Activated CD4-positive, alpha-beta memory T cell treated with anti-CD3 and anti-CD28 coated beads for 36 hours (primary cell): ENCODE measurements at regions not wholly inside any gene's neighbourhood (a gene's known extent, or its start where the extent isn't known, plus 50 kb on each side); places are given as distances from the start of the nearest gene placed in this dataset.
"Not testable (repeated sequence)": the region's sequence is repeated elsewhere in the genome, so short reads cannot be mapped to it uniquely, and the experiment has no call there.

Experiments
- CTCF ChIA-PET: fragments of 350-600 bp; sonication (Branson Sonifier 250); formaldehyde crosslinking; loops from one replicate; lab custom pipeline; 2021; ENCODE audit warnings: antibody characterized with exemption, inconsistent platforms; lab: Charles Lee
- POLR2A ChIA-PET: fragments of 350-600 bp; sonication (Branson Sonifier 250); formaldehyde crosslinking; loops from one replicate; lab custom pipeline; 2021; ENCODE audit warnings: antibody characterized with exemption; lab: Charles Lee
- DNase-seq: peaks from one replicate; pipeline ENCODE4 v3.0.0-alpha.2; 2020
- H3K27ac Mint-ChIP-seq: one replicate; pipeline ENCODE4 v1.8.0; 2021; ENCODE audit warnings: mixed read lengths
- H3K27me3 Mint-ChIP-seq: one replicate; pipeline ENCODE4 v1.8.0; 2021; ENCODE audit warnings: mixed read lengths
- H3K36me3 Mint-ChIP-seq: one replicate; pipeline ENCODE4 v1.8.0; 2021; ENCODE audit warnings: mixed read lengths
- H3K4me1 Mint-ChIP-seq: one replicate; pipeline ENCODE4 v1.8.0; 2021; ENCODE audit warnings: low read depth, mixed read lengths
- H3K4me3 Mint-ChIP-seq: one replicate; pipeline ENCODE4 v1.8.0; 2021; ENCODE audit warnings: mild to moderate bottlenecking, mixed read lengths
- H3K9me3 Mint-ChIP-seq: one replicate; pipeline ENCODE4 v1.8.0; 2021; ENCODE audit warnings: mixed read lengths
- intact Hi-C: fragments of 100-400 bp; cut with micrococcal nuclease; formaldehyde crosslinking; loops from one replicate; pipeline ENCODE4 v1.15.1; 2023

DNA sequence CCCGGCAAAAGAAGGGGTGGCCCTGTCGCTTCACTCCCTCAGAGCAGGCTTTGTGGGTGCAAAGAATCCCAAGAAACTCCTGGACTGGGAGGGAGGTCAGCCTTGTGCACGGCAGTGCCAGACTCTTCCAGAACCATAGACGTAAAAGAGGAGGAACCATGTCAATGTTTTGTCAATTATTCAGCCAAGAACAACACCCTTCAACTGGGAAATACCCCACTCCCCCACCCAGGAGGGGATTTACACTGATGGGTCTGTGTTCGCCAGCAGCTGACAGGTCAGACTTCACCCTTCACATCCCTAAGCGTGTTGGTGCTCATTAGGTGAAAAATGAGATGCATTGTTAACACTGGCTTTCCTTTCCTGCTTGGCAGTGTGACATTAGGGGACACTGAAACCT lies 116.8 kb upstream of the BMPER start:
- Mint-ChIP-seq H3K36me3 (no peaks in the 10 kb centered on the region), H3K27me3 (no peaks in the 10 kb centered on the region), H3K4me1 (no peaks in the 10 kb centered on the region), H3K9me3 (no peaks in the 10 kb centered on the region), H3K27ac (no peak overlapping the region), H3K4me3 (no peak overlapping the region)
- ChIA-PET CTCF (no interaction called here), POLR2A (no interaction called here)
- no peak for DNase-seq
- intact Hi-C loops = no loop called here

DNA sequence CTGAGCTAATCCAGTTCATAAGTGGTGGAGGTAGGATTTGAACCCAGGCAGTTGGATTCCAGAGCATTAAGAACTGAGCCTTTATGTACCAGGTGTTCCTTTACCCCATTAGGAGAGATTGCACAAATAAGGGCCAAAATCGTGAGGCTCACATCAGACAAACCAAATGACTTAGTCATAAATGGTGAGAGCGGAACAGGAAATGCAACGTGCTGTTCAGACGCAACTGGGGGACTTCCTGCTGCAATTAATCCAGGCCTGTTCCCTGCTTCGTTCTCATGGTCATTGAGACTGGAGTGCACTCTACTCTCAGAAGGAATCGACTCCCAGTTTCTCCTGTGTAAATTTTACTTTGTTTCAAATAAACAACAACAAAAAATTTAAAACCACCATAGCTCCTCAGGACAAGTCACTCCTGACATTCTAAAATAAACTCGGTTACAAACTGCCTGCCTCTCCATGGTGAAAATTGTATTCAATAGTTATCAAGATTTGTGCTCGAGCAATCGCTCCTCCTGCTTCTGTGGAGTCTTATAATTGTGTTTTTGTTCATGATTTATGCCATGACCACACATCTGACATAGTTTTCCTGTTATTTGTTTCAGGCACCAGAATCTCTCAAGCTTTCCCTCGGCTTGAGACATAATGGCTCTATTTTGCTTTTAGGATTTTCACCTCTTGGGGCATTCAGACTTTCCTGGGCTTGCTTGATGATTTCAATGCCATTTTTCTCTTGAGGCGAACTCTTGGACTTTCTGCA lies 115.3 kb upstream of the BMPER start:
- POLR2A ChIA-PET = no interaction called here
- no peaks in the 10 kb centered on the region for H3K36me3 Mint-ChIP-seq
- no peaks in the 10 kb centered on the region for H3K9me3 Mint-ChIP-seq
- CTCF ChIA-PET = no interaction called here
- DNase-seq = no peak
- no peak overlapping the region for H3K4me3 Mint-ChIP-seq
- H3K4me1 Mint-ChIP-seq = no peaks in the 10 kb centered on the region
- intact Hi-C loops = no loop called here
- no peaks in the 10 kb centered on the region for H3K27me3 Mint-ChIP-seq
- H3K27ac Mint-ChIP-seq = no peak overlapping the region

DNA sequence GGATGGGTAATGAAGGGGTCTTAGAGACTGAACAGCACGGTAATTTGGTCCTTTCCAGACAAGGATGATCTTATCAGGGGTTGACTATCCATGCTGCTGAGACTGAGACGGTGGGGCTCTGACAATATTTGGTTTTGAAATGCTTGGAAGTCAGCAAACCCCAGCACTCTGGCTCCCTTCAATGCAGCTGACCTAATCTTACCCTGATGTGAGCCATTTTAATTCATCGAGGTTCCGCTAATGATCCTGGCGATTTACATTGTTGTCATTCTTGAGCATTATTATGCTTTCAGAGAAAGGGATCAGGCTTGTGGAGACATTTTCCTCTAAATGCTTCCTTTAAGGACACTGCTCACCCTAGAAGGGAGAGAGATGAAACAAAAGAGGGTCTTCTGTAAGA lies 114.6 kb upstream of the BMPER start:
- no peak overlapping the region for H3K4me3 Mint-ChIP-seq
- intact Hi-C loops = no loop called here
- H3K36me3 Mint-ChIP-seq = no peaks in the 10 kb centered on the region
- H3K27ac Mint-ChIP-seq = no peak overlapping the region
- H3K27me3 Mint-ChIP-seq = no peaks in the 10 kb centered on the region
- no peaks in the 10 kb centered on the region for H3K4me1 Mint-ChIP-seq
- POLR2A ChIA-PET = no interaction called here
- CTCF ChIA-PET = no interaction called here
- H3K9me3 Mint-ChIP-seq = no peaks in the 10 kb centered on the region
- no peak for DNase-seq

DNA sequence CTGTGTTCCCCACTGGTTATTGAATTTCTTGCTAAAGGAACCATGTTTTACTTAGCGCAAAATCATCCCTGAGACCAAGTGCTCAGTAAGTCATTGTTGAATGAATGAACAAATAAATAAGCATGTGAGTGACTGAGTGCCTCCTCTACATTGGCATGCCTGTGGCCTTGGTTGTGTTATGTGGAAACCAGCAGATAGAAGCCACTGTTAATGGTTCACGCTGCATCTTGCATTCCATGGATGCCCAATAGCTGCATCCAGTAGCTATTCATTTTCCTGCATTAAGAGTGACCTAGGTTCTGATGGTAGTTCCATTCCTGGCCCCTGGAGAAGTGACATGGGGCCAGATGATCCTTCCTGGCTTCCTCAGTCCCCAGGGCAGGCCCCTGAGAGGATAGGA lies 113.3 kb upstream of the BMPER start:
- Mint-ChIP-seq H3K4me3 (no peak overlapping the region), H3K36me3 (no peaks in the 10 kb centered on the region)
- POLR2A ChIA-PET = no interaction called here

DNA sequence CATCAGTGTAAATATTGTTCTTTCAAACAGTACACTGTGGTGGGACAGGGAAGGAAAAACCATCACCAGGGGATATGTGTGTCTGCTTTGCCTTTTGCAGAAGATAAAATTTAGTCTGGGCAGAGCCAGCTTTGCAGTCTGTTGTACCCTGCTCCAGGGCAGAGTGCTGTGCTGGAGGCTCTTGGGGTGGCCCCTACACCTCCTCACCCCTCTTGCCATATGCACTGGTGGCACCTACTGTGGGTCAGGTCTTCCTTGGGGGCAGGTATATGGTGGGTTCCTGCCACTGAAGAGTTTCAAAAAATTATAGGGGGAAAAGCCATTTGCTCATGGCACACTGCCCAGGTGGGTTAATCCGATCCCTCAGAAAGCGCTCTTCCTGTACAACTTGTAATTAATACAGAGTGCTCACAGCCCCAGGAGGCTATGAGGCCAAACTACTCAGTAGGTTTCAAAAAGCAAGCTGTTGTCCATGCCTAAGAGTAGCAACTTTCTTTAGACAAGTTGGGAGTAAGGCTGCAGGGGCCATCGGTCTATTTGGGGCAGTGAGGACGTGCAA lies 112.7 kb upstream of the BMPER start:
- intact Hi-C loops = no loop called here
- Mint-ChIP-seq H3K36me3 (no peaks in the 10 kb centered on the region), H3K4me1 (no peaks in the 10 kb centered on the region), H3K27me3 (no peaks in the 10 kb centered on the region), H3K4me3 (no peak overlapping the region), H3K9me3 (no peaks in the 10 kb centered on the region), H3K27ac (no peak overlapping the region)
- no peak for DNase-seq
- POLR2A ChIA-PET = no interaction called here
- CTCF ChIA-PET = no interaction called here

More for the DNA sequence above, 113.3 kb upstream of the BMPER start:
- no peaks in the 10 kb centered on the region for H3K4me1 Mint-ChIP-seq
- CTCF ChIA-PET = no interaction called here
- H3K9me3 Mint-ChIP-seq = no peaks in the 10 kb centered on the region
- H3K27ac Mint-ChIP-seq = no peak overlapping the region
- H3K27me3 Mint-ChIP-seq = no peaks in the 10 kb centered on the region
- intact Hi-C loops = no loop called here
- no peak for DNase-seq

DNA sequence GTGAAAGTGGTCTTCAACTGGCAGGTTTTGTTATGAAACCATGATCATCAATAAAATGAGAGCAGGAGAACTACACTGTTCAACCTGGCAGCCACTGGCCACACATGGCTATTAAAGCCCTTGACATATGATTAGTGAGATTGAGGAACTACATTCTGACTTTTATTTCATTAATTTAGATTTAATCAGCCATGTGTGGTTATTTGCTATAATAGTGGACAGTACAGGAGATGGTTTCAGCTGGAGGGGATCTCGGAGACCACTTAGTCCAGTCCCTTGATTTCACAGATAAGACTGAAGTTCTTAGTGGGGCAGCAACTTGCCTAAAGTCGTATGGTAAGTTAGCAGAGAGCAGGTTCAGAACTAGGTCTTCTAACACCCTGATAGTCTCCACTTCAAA lies 111.7 kb upstream of the BMPER start:
- Mint-ChIP-seq H3K9me3 (no peaks in the 10 kb centered on the region), H3K27me3 (no peaks in the 10 kb centered on the region), H3K36me3 (no peaks in the 10 kb centered on the region), H3K27ac (no peak overlapping the region), H3K4me3 (no peak overlapping the region), H3K4me1 (no peaks in the 10 kb centered on the region)
- intact Hi-C loops = no loop called here
- POLR2A ChIA-PET = no interaction called here
- CTCF ChIA-PET = no interaction called here
- no peak for DNase-seq

DNA sequence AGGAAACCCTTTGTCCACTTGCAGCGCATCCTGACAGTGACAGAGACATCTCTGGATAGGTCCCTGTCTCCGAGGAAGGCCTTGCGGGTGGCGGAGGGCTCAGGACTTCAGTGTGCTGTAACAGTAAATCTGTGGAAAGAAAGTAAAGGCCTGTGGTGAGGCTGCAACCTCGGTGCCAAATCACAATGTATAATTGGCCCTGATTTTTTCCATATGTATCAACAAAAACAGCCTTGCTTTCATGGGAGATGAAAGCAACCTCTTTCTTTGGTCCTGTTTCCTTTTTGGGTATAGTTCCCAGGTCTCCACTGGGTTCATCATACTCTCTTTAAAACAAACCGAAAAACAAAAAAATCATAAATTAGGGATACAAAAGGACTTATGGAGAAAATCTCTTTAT lies 110.9 kb upstream of the BMPER start:
- no peaks in the 10 kb centered on the region for H3K36me3 Mint-ChIP-seq
- no peaks in the 10 kb centered on the region for H3K27me3 Mint-ChIP-seq
- intact Hi-C loops = no loop called here
- H3K27ac Mint-ChIP-seq = no peak overlapping the region
- no peak for DNase-seq
- no peaks in the 10 kb centered on the region for H3K9me3 Mint-ChIP-seq
- H3K4me3 Mint-ChIP-seq = no peak overlapping the region
- ChIA-PET CTCF (no interaction called here), POLR2A (no interaction called here)
- H3K4me1 Mint-ChIP-seq = no peaks in the 10 kb centered on the region

DNA sequence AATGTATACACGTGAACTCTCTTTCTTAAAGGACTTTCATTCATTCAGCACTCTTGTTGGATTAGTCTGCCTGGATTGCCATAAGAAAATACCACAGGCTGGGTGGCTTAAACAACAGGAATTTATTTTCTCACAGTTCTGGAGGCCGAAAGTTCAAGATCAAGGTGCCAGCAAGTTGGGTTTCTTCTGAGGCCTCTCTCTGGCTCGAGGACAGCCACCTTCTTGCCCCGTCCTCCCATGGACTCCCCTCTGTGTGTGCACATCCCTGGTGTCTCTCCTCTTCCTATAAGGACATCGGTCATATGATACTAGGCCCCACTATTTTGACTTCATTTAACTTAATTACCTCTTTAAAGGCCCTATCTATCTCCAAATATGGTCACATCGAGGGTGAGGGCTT lies 110.4 kb upstream of the BMPER start:
- H3K27me3 Mint-ChIP-seq = no peaks in the 10 kb centered on the region
- no peaks in the 10 kb centered on the region for H3K36me3 Mint-ChIP-seq
- no peaks in the 10 kb centered on the region for H3K9me3 Mint-ChIP-seq
- no peak overlapping the region for H3K4me3 Mint-ChIP-seq
- H3K27ac Mint-ChIP-seq = no peak overlapping the region
- no peaks in the 10 kb centered on the region for H3K4me1 Mint-ChIP-seq
- CTCF ChIA-PET = interaction anchor here (0.7 kb wide), 1 partner anchor 36 kb away, joined by 3 read pairs; no protein-coding TSS in a partner anchor
- DNase-seq = no peak
- POLR2A ChIA-PET = no interaction called here
- intact Hi-C loops = no loop called here

DNA sequence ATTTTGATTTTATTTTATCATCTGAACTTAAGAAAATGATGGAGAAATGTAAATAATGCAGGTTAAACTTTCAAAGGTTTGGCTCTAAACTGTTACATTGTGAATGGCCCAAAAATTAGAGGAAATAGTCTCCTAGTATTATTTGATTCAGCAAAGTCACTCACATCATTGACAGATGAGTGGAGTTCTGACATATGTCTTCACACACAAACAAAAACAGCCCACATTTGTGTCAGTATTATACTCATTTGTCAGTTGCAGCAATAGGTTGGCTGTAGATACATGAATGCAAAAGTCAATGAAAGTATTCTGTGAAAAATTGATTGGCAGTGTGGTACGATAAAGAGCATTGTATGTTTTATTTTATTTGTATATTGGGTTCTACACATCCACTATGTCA lies 108.8 kb upstream of the BMPER start:
- H3K27ac Mint-ChIP-seq = no peak overlapping the region
- intact Hi-C loops = no loop called here
- CTCF ChIA-PET = no interaction called here
- H3K4me1 Mint-ChIP-seq = no peaks in the 10 kb centered on the region
- POLR2A ChIA-PET = no interaction called here
- no peak for DNase-seq
- no peaks in the 10 kb centered on the region for H3K9me3 Mint-ChIP-seq
- H3K4me3 Mint-ChIP-seq = no peak overlapping the region
- no peaks in the 10 kb centered on the region for H3K36me3 Mint-ChIP-seq
- no peaks in the 10 kb centered on the region for H3K27me3 Mint-ChIP-seq

DNA sequence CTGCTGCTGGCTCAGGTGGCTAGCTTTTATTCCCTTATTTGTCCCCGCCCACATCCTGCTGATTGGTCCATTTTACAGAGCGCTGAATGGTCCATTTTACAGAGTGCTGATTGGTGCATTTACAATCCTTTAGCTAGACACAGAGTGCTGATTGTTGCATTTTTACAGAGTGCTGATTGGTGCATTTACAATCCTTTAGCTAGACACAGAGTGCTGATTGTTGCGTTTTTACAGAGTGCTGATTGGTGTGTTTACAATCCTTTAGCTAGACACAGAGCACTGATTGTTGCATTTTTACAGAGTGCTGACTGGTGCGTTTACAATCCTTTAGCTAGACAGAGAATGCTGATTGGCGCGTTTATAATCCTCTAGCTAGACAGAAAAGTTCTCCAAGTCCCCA lies 107.8 kb upstream of the BMPER start:
- H3K27ac Mint-ChIP-seq, H3K9me3 Mint-ChIP-seq, H3K27me3 Mint-ChIP-seq, intact Hi-C loops, H3K4me3 Mint-ChIP-seq, DNase-seq, H3K36me3 Mint-ChIP-seq, POLR2A ChIA-PET, H3K4me1 Mint-ChIP-seq: not testable (repeated sequence)
- CTCF ChIA-PET = interaction anchor here (1.2 kb wide), 1 partner anchor 11 kb away, joined by 3 read pairs; no protein-coding TSS in a partner anchor

DNA sequence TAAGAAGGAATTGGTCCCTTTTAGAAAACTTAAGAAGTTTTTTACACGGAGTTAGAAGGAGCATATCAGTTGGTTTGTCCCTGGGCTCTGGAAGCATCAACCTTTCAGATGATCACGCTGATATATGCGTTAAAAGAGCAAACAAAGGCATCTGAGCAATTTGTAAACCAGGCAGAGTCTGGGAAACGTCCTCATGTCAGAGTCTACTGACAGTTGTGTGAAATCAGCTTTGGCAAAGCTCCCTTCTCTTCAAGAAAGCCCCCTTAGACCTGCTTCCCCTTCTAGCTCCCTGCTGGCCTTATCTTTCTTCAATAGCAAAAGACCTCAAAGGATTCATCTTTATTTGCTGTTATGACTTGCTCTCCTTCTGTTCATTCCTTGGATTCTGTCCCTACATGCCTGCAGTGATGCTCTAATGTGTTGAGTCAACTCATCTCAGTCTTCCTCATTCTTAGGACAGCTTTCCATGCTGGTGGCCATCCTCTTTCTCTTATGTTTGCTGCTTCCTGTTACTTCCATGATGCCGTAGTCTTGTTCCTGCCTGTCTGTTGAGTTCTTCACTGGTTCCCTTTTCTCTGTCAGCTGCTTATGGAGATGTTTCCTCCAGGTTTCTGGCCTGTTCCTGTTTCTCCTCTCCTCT lies 106.5 kb upstream of the BMPER start:
- no peaks in the 10 kb centered on the region for H3K27me3 Mint-ChIP-seq

DNA sequence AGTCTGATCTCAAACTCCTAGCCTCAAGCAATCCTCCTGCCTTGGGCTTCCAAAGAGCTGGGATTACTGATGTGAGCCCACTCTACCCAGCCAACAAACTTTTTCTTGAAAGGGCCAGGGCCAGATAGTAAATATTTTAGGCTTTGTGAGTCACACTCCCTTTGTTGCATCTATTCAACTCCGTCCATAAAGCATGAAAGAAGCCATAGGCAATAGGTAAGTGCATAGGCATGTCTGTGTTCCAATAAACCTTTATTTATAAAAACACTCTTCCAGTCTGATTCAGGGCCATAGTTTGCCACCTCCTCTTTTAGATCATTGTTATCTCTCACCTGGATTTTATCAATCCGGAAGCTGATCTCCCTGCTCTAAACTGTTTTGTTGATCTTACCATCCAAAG lies 105.6 kb upstream of the BMPER start:
- Mint-ChIP-seq H3K9me3 (no peaks in the 10 kb centered on the region), H3K4me3 (no peak overlapping the region), H3K4me1 (no peaks in the 10 kb centered on the region), H3K36me3 (no peaks in the 10 kb centered on the region), H3K27ac (no peak overlapping the region), H3K27me3 (no peaks in the 10 kb centered on the region)
- intact Hi-C loops = no loop called here
- CTCF ChIA-PET = no interaction called here
- POLR2A ChIA-PET = no interaction called here
- DNase-seq = no peak

More for the DNA sequence above, 106.5 kb upstream of the BMPER start:
- intact Hi-C loops = no loop called here
- H3K27ac Mint-ChIP-seq = no peak overlapping the region
- H3K4me3 Mint-ChIP-seq = no peak overlapping the region
- POLR2A ChIA-PET = no interaction called here
- CTCF ChIA-PET = interaction anchor here (0.6 to 1.2 kb wide), 2 partner anchors 8 to 9 kb away, joined by 3 read pairs; no protein-coding TSS in a partner anchor
- no peaks in the 10 kb centered on the region for H3K9me3 Mint-ChIP-seq
- DNase-seq = no peak
- no peaks in the 10 kb centered on the region for H3K4me1 Mint-ChIP-seq
- no peaks in the 10 kb centered on the region for H3K36me3 Mint-ChIP-seq

DNA sequence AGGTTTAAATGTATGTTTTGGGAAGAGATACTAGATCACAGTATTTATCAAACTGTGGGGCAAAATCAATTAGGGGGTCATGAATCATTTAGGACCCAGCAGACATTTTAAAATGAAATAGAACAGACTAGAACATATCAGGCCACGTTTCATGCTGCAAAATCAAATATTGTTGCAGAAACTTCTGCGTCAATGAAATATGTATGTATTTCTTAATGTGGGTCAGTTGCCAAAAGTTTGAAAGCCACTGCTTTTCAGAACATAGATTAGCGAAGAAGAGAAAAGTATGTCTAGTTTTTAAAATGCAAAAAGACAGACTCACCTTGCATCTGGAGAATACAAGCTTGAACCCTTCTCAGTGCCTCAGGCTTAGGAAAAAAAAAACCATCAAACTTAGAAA lies 102.7 kb upstream of the BMPER start:
- Mint-ChIP-seq H3K27me3 (no peaks in the 10 kb centered on the region), H3K36me3 (no peaks in the 10 kb centered on the region), H3K4me1 (no peaks in the 10 kb centered on the region), H3K9me3 (no peaks in the 10 kb centered on the region), H3K4me3 (no peak overlapping the region), H3K27ac (no peak overlapping the region)
- ChIA-PET CTCF (no interaction called here), POLR2A (no interaction called here)
- intact Hi-C loops = no loop called here
- DNase-seq = no peak
